SK-N-SH (cell line): ENCODE measurements at regions not wholly inside any gene's neighbourhood (a gene's known extent, or its start where the extent isn't known, plus 50 kb on each side); places are given as distances from the start of the nearest gene placed in this dataset.

Experiments used
- FOXM1 ChIP-seq: IDR thresholded peaks from 2 replicates; pipeline ENCODE4 v1.4.0; 2012; ENCODE audit warnings: low read depth, mild to moderate bottlenecking
- MEF2A ChIP-seq: IDR thresholded peaks from 2 replicates; pipeline ENCODE4 v1.4.0; 2012; ENCODE audit warnings: low read depth, borderline replicate concordance
- MXI1 ChIP-seq: IDR thresholded peaks from 2 replicates; pipeline ENCODE4 v1.6.1; 2012; ENCODE audit warnings: mild to moderate bottlenecking, low read depth, low read length, improper control_type of control experiment
- POLR2AphosphoS5 ChIP-seq: IDR thresholded peaks from 2 replicates; pipeline ENCODE4 v1.6.1; 2012; ENCODE audit warnings: low read depth, low read length
- REST ChIP-seq: IDR thresholded peaks from 2 replicates; pipeline ENCODE4 v1.6.1; 2012; ENCODE audit warnings: mild to moderate bottlenecking, low read depth, low read length, moderate library complexity
- USF1 ChIP-seq: IDR thresholded peaks from 2 replicates; pipeline ENCODE4 v1.4.0; 2012; ENCODE audit warnings: low read depth, borderline replicate concordance
- TF ChIP-seq, protein P1 (sequence below): fragments of 200-600 bp; sonication (generic); IDR thresholded peaks from 2 replicates; pipeline ENCODE4 v1.6.1; 2017; ENCODE audit warnings: antibody characterized with exemption, mild to moderate bottlenecking, moderate library complexity

- no peak for TF ChIP-seq FOXM1
- TF ChIP-seq MXI1 = no peak
- TF ChIP-seq, protein P1, sequence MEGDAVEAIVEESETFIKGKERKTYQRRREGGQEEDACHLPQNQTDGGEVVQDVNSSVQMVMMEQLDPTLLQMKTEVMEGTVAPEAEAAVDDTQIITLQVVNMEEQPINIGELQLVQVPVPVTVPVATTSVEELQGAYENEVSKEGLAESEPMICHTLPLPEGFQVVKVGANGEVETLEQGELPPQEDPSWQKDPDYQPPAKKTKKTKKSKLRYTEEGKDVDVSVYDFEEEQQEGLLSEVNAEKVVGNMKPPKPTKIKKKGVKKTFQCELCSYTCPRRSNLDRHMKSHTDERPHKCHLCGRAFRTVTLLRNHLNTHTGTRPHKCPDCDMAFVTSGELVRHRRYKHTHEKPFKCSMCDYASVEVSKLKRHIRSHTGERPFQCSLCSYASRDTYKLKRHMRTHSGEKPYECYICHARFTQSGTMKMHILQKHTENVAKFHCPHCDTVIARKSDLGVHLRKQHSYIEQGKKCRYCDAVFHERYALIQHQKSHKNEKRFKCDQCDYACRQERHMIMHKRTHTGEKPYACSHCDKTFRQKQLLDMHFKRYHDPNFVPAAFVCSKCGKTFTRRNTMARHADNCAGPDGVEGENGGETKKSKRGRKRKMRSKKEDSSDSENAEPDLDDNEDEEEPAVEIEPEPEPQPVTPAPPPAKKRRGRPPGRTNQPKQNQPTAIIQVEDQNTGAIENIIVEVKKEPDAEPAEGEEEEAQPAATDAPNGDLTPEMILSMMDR = no peak
- TF ChIP-seq POLR2AphosphoS5 = no peak
- no peak for TF ChIP-seq USF1
- no peak for TF ChIP-seq REST
- TF ChIP-seq MEF2A = no peak
These were observed 151.9 kb upstream of the CLINT1 start for GRCh38 chr5:158010831-158011230.
